ENCODE measurements at regions not wholly inside any gene's neighbourhood (a gene's known extent, or its start where the extent isn't known, plus 50 kb on each side); places are given as distances from the start of the nearest gene placed in this dataset.
"Not testable (repeated sequence)": the region's sequence is repeated elsewhere in the genome, so short reads cannot be mapped to it uniquely, and the experiment has no call there.

GRCh38 chr18:66993492-66993891 lies 389.6 kb upstream of the CDH19 start:
- DNase-seq = no peak

GRCh38 chr18:66990909-66991308 lies 387.0 kb upstream of the CDH19 start:
- DNase-seq = no peak

GRCh38 chr18:66979009-66979408 lies 375.1 kb upstream of the CDH19 start:
- no peak for DNase-seq

- DNase-seq = no peak
Measured at GRCh38 chr18:66972681-66973080, 368.8 kb upstream of the CDH19 start.

- DNase-seq = no peak
Measured at GRCh38 chr18:66971960-66972359, 368.1 kb upstream of the CDH19 start.

- DNase-seq = no peak
Measured at GRCh38 chr18:66966171-66966570, 362.3 kb upstream of the CDH19 start.

- DNase-seq = no peak
Measured at GRCh38 chr18:66958309-66958708, 354.4 kb upstream of the CDH19 start.

- no peak for DNase-seq
Measured at GRCh38 chr18:66951750-66952149, 347.9 kb upstream of the CDH19 start.

GRCh38 chr18:66949419-66949818 lies 345.5 kb upstream of the CDH19 start:
- no peak for DNase-seq

GRCh38 chr18:66937546-66937945 lies 333.7 kb upstream of the CDH19 start:
- DNase-seq = no peak

- no peak for DNase-seq
Measured at GRCh38 chr18:66931010-66931409, 327.1 kb upstream of the CDH19 start.

GRCh38 chr18:66916834-66917233 lies 312.9 kb upstream of the CDH19 start:
- no peak for DNase-seq

GRCh38 chr18:66900837-66901236 lies 296.9 kb upstream of the CDH19 start:
- no peak for DNase-seq

- DNase-seq = no peak
Measured at GRCh38 chr18:66895631-66896030, 291.7 kb upstream of the CDH19 start.

GRCh38 chr18:66894851-66895250 lies 291.0 kb upstream of the CDH19 start:
- DNase-seq = no peak

GRCh38 chr18:66892388-66892787 lies 288.5 kb upstream of the CDH19 start:
- not testable (repeated sequence) for DNase-seq

- no peak for DNase-seq
Measured at GRCh38 chr18:66874812-66875474, 271.1 kb upstream of the CDH19 start.

GRCh38 chr18:66874375-66874774 lies 270.5 kb upstream of the CDH19 start:
- no peak for DNase-seq

GRCh38 chr18:66873899-66874298 lies 270.0 kb upstream of the CDH19 start:
- no peak for DNase-seq

- no peak for DNase-seq
Measured at GRCh38 chr18:66872277-66872676, 268.4 kb upstream of the CDH19 start.

GRCh38 chr18:66867653-66868052 lies 263.8 kb upstream of the CDH19 start:
- no peak for DNase-seq

GRCh38 chr18:66866427-66866940 lies 262.6 kb upstream of the CDH19 start:
- not testable (repeated sequence) for DNase-seq

GRCh38 chr18:66838340-66838987 lies 234.6 kb upstream of the CDH19 start:
- DNase-seq = no peak

GRCh38 chr18:66833646-66834045 lies 229.8 kb upstream of the CDH19 start:
- no peak for DNase-seq

- no peak for DNase-seq
Measured at GRCh38 chr18:66826211-66826610, 222.3 kb upstream of the CDH19 start.

All from activated T-cell treated with anti-CD3 and anti-CD28 coated beads for 4 hours (primary cell).